ENCODE measurements at regions not wholly inside any gene's neighbourhood (a gene's known extent, or its start where the extent isn't known, plus 50 kb on each side); places are given as distances from the start of the nearest gene placed in this dataset.
"Not testable (repeated sequence)": the region's sequence is repeated elsewhere in the genome, so short reads cannot be mapped to it uniquely, and the experiment has no call there.

DNA sequence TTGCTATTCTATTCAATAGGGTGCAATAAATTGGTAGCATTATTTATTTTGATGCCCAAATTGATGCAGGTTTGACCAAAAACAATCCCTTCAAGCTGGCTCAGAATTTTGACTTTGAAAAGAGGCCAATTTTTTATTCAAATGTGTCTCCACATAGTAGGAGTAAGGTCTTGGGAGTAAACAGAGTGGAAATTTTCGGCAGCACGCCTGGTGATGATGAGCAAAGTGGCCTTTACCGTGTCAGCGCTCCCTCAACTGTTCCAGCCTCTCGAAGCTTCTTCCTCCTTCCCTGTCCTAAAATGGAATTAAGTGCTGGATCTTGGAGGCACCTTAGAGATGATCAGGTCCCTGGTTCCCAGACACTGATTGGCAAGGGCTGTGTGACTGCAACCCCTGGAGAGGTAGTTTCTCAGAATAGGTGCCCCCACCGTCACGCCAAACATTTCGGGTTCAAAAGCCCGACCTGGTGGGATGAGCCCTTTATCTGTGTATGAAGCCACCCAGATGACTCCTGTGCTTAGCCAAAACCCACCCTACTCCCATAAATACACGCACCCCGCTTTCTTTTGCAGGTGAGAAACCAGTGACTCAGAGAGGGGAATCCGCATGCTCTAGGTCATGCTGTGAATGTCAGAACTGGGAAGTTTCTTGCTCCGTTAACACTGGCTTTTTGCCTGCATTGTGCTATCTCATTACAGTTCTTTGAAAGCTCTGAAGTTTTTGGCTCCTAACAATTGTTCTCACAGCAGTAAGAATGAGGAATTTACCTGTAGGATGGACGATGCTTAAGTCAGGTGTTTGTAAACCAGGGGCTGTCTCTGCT is 89.1 kb downstream of the CRYGS start:
- no peak for DNase-seq (ENCODE audit: low read depth)

GRCh38 chr3:186453531-186453930 is 90.6 kb downstream of the CRYGS start:
- no peak for DNase-seq (ENCODE audit: low read depth)

- DNase-seq (ENCODE audit: low read depth) = peak; percentile 83
Observed at GRCh38 chr3:186452517-186452916, 90.5 kb upstream of the DGKG start.

DNA sequence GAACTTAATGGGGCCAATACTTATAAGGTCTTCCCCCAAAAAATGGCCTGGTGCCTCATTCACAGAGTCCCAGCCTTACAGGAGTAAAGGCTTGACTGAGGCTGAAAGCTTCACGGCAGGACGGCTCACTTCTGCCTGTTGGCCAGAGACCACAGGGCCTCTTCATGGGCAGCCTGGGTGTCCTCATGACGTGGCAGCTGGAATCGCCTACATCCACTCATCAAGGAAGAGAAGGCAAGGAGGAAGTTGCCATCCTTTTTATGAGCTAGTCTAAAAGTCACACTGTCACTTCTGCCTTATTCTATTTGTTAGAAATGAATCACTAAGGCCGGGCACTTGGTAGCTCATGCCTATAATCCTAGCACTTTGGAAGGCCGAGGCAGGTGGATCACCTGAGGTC is 89.3 kb upstream of the DGKG start:
- DNase-seq (ENCODE audit: low read depth) = no peak

- no peak for DNase-seq (ENCODE audit: low read depth)
Observed at GRCh38 chr3:186444974-186445373, 82.9 kb upstream of the DGKG start.

- no peak for DNase-seq (ENCODE audit: low read depth)
Observed at GRCh38 chr3:186444288-186444687, 82.3 kb upstream of the DGKG start.

DNA sequence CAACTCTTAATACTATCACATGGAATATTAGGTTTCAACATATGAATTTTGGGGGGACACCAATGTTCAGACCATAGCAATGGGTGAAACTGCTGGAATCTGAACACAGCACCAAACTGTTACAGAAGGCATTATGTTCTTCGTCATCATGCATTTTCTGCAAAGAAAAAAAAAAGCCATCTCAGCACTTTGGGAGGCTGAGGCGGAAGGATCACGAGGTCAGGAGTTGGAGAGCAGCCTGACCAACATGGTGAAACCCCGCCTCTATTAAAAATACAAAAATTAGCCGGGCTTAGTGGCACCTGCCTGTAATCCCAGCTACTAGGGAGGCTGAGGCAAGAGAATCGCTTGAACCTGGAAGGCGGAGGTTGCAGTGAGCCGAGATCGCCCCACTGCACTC is 80.9 kb upstream of the DGKG start:
- DNase-seq (ENCODE audit: low read depth) = not testable (repeated sequence)

DNA sequence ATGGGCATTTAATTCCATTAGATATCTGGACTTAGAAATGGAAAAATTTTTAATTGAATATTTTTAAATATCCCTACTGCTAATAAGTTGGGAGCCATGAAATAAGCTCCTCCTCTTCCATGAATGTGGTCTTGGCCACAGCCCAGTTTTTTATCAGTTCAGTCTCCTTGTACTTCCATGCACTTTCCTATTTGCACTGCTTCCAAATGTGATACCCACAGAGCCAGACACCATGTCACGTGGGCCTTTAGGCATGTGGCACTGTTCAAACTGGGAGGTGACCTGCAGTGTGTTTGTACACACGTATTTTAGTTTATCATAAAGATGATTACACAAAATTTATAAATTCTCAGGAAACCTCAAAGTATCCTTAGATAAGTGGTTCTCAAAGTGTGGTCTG is 80.1 kb upstream of the DGKG start:
- DNase-seq (ENCODE audit: low read depth) = no peak

GRCh38 chr3:186440891-186441290 is 78.9 kb upstream of the DGKG start:
- no peak for DNase-seq (ENCODE audit: low read depth)

GRCh38 chr3:186439725-186440124 is 77.7 kb upstream of the DGKG start:
- no peak for DNase-seq (ENCODE audit: low read depth)

- DNase-seq (ENCODE audit: low read depth) = not testable (repeated sequence)
Observed at GRCh38 chr3:186435332-186435731, 73.3 kb upstream of the DGKG start.

GRCh38 chr3:186432944-186433732 is 71.1 kb upstream of the DGKG start:
- peak; percentile 22 for DNase-seq (ENCODE audit: low read depth)

DNA sequence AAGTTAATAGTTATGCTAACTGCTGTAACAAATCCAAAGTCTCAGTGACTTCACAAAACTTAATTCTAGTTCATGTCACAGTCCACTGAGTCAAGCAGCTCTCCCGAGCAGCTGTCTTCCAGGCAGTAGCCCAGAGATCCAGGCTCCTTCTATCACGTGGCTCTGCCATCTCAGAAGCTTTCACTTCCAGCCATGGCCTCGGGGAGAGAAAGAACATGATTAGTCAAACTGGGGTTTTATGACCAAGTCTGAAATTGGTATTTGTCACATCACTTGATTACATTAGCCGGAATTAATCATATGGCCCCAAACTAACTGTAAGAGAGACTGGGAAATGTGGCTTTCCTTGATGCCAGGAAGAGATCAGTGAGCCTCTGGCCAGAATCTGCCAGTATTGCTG is 70.2 kb upstream of the DGKG start:
- DNase-seq (ENCODE audit: low read depth) = peak; percentile 94

DNA sequence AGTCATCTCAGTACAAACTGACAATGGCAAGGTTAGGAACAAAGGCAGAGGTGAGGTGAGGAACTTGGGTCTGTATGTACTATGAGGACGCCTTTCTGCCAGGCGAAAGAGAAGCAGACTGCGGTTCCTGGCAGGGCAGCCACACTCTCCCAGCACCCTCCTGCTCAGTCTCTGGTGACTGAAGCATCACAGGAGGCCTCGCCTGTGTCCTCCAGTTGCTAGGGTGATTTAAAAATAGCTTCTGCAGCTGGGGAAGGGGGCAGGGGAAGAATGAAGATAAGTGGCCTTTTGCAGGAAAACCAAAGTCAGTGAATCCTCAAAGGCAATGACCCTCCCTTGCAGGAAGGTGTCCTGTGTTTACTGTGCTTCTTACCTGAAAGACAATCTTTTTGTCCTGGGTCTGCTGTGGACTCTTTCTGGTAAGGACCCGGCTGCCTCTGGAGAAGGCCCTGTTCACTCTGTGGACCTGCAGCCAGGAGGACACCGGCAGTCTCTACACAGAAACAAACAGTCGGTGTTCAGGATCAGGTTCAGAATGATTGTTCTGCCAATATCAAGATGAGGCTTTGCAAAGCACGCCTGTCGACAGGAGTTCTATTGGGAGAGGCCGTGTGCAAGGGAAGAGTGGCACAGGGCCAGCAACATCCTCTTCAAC is 65.7 kb upstream of the DGKG start:
- DNase-seq (ENCODE audit: low read depth) = peak; percentile 21

DNA sequence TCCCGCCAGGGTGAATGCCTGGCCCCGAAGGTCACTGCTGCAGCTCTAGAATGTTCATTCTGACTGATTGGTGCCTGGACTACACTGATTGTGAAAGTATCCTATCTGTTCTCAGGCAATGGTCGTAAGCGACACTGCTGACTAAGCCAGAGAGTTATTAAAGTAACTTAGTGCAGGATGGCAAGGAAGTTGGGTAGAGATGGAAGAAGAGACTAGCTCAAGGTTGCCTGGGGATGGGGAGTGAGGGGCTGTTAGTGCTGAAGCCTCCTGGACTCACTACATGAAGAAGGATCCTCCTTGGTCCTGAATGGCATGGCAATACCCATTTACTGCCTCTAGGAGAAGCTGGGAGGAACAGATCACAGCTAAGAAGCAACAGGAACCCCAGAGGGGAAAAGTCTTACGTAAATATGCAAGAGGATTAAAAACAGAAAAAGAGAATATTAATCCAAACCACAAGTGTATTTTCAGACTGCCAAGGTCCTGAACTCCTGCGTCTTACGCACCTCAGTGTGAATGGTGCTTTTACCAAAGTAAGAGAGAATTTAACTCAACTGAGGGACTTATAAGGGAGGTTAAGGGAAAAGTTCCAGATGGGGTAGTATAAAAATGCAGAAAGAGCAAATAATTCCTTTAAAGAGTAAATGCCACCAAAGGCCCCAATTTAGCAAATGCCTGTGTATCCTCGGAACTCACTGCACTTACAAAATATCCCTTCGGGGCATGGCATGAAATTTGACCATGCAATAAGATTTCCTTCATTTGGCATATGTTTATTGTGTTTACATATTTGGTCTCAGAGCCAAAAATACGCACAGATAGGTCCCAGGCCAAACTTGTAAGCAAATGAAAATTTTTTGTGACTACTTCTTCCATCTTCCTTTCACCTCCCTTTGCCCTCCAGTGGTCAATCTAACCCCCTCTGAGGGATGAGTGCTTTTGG is 64.0 kb upstream of the DGKG start:
- peak; percentile 20 for DNase-seq (ENCODE audit: low read depth)

- DNase-seq (ENCODE audit: low read depth) = no peak
Observed at GRCh38 chr3:186421946-186422345, 59.9 kb upstream of the DGKG start.

DNA sequence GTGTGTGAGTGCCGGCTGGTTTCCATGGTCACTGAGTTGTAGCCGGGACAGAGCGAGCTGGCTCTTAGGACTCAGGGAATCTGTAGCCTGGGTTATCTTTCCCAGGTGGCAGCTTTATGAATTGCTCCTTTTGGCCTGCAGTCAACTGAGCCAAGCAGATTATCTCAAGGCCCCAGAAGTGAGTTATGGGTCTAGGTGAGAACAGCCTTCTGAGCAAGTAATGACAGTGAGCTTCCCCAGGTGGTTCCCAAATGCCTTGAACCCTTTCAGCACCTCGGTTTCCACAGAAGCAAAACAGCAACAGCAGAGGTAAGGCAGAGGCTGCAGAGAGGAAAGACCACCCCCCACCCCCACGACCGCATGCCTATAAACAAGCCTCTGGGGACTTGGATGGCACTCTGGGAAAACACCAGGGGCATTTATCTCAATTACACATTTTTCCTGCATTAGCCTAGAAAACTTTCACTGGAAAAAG is 56.7 kb upstream of the DGKG start:
- DNase-seq (ENCODE audit: low read depth) = no peak

- DNase-seq (ENCODE audit: low read depth) = peak; percentile 64
Observed at GRCh38 chr3:186417791-186418190, 55.8 kb upstream of the DGKG start.

GRCh38 chr3:186414735-186415419 is 52.8 kb upstream of the DGKG start:
- DNase-seq (ENCODE audit: low read depth) = peak; percentile 71

GRCh38 chr3:186413615-186414415 is 51.8 kb upstream of the DGKG start:
- DNase-seq (ENCODE audit: low read depth) = peak; percentile 34
